Large intestine (tissue), 3 donors: ENCODE measurements at regions not wholly inside any gene's neighbourhood (a gene's known extent, or its start where the extent isn't known, plus 50 kb on each side); places are given as distances from the start of the nearest gene placed in this dataset.
"Not testable (repeated sequence)": the region's sequence is repeated elsewhere in the genome, so short reads cannot be mapped to it uniquely, and the experiment has no call there.

Experiments
- DNase-seq, 2 donors: peaks; one replicate each; pipeline versions ENCODE4 v3.0.0 to v3.0.0-alpha.2; 2013
- H3K27ac ChIP-seq: one replicate; pipeline ENCODE4 v1.5.1; 2013; ENCODE audit warnings: low read length
- H3K27me3 ChIP-seq: 2 replicates; pipeline ENCODE4 v1.6.1; 2013; ENCODE audit warnings: low read length; ENCODE audit not compliant: control insufficient read depth, insufficient read depth
- H3K36me3 ChIP-seq: 2 replicates; pipeline ENCODE4 v1.6.1; 2013; ENCODE audit warnings: low read length; ENCODE audit not compliant: control insufficient read depth, insufficient read depth
- H3K4me1 ChIP-seq: one replicate; pipeline ENCODE4 v1.6.1; 2013; ENCODE audit warnings: low read length; ENCODE audit not compliant: control insufficient read depth, insufficient read depth
- H3K4me3 ChIP-seq: one replicate; pipeline ENCODE4 v1.5.1; 2013; ENCODE audit warnings: low read length
- H3K9me3 ChIP-seq: one replicate; pipeline ENCODE4 v1.6.1; 2013; ENCODE audit warnings: mild to moderate bottlenecking, low read depth, low read length, moderate library complexity; ENCODE audit not compliant: control insufficient read depth
- WGBS: methylation state at CpG from one replicate; pipeline ENCODE4 v1.1.5; 2013; ENCODE audit warnings: low lambda C conversion rate; ENCODE audit not compliant: insufficient coverage; 5-methylcytosine and 5-hydroxymethylcytosine counted together

DNA sequence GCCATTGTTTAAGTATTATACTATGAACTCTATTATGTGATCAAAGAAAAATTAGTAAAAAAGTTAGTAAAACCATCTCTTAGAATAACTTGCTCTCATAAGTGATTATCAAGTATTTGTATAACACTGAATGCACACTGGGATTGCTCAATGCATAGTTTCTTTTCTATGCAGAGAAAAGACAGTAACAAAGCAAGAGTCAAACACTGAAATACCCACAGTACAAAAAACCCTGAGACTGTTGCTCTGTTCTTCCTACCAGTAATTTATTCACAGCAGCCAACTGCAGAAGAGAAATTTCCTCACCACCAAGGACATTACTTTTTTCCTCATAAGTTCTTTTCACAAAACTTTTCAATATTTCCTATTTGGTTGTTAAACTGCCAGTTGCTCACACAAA, 634.4 kb downstream of the DTWD2 start:
- no peaks in the 10 kb centered on the region for H3K36me3 ChIP-seq
- no peaks in the 10 kb centered on the region for H3K9me3 ChIP-seq
- DNase-seq, result no peak
- no peak overlapping the region for H3K4me3 ChIP-seq
- H3K27me3 ChIP-seq, result no peaks in the 10 kb centered on the region
- H3K27ac ChIP-seq, result no peak overlapping the region
- H3K4me1 ChIP-seq, result no peaks in the 10 kb centered on the region

DNA sequence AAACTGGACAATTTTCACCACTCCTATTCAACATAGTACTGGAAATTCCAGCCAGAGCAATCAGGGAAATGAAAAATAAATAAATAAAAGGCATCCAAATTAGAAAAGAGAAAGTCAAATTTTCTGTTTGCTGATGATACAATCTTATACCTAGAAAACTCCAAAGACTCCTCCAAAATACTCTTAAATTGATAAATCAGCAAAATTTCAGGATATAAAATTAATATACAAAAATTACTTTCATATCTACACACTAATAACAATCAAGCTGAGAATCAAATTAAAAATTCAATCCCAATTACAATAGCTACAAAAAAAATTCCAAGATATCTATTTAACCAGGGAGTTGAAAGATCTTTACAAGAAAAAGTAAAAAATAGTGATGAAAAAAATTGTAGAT, 651.9 kb downstream of the DTWD2 start:
- no peak for DNase-seq
- no peak overlapping the region for H3K27ac ChIP-seq
- H3K27me3 ChIP-seq, result no peaks in the 10 kb centered on the region
- H3K36me3 ChIP-seq, result no peaks in the 10 kb centered on the region
- H3K4me1 ChIP-seq, result no peaks in the 10 kb centered on the region
- no peak overlapping the region for H3K4me3 ChIP-seq
- no peaks in the 10 kb centered on the region for H3K9me3 ChIP-seq

DNA sequence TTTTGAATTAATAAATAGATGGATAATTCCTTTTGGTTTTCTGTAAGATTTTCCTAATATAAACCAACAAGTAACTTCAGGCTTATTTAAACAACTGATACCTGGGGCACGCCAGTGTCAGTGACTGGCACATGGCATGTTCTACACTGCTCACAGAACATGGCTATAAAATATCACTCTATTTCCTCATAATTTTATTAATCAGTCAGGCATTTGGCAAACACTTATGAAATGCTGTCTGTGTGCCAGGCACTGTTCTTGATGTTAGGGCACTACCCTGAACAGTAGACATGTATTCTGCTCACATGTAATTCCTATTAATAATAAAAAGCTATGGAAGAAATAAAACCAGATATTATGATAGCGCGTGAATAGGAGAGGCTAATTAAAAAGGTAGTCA, 661.0 kb downstream of the DTWD2 start:
- Histone ChIP-seq H3K4me1 (no peaks in the 10 kb centered on the region), H3K27ac (no peak overlapping the region), H3K4me3 (no peak overlapping the region), H3K36me3 (no peaks in the 10 kb centered on the region), H3K9me3 (no peaks in the 10 kb centered on the region), H3K27me3 (no peaks in the 10 kb centered on the region)
- DNase-seq, result no peak
- 100% methylated on average over 2 of the region's 3 CpGs for WGBS

DNA sequence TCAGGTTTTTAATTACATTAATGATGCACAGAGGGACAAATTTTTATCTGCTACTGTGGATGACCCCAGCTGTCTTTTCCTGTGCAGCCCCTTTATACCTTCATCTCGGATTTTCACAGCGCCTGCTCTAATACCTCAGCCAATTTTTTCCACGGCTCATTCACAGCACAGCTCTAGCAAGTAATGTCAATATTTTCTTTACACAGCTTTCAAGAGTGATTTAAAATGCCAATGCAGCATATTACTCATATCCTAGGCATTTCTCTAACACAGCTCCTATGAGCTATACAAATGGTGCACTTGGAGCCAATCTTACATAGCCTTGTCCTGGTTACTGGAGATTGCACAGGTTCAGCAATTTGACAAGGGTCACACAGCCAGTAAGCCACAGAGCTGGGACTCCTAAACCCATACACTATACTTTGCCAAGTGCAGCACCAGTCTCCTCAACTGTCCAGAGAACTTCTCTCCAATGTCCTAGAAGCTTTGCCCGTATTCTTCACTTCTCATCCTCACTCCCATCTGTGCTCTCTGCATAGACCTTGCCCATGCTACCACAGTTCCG, 661.8 kb downstream of the DTWD2 start:
- no peak overlapping the region for H3K4me3 ChIP-seq
- H3K4me1 ChIP-seq, result no peaks in the 10 kb centered on the region
- no peaks in the 10 kb centered on the region for H3K9me3 ChIP-seq
- no peak overlapping the region for H3K27ac ChIP-seq
- WGBS, result 65% methylated on average over 4 of the region's 5 CpGs
- H3K36me3 ChIP-seq, result no peaks in the 10 kb centered on the region
- DNase-seq, result no peak
- H3K27me3 ChIP-seq, result no peaks in the 10 kb centered on the region

DNA sequence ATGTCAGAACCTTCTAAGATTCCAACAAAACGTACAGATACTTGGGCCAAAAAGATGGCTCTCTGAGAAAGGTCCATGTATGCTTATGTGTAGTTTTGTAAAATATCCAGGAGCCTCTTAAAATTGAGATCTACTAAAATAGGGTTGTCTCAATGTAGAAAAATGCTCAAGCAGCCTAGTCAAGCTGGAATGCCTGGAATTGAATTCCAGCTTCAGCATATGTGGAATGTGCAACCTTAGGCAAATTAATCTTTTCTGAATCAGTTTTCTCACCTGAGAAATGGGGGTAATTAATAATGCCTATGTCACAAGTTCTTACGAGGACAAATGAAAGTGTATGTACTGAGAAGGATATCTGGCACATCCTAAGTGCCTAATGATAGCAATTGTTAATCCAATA, 662.4 kb downstream of the DTWD2 start:
- Histone ChIP-seq H3K36me3 (no peaks in the 10 kb centered on the region), H3K27me3 (no peaks in the 10 kb centered on the region), H3K9me3 (no peaks in the 10 kb centered on the region), H3K4me3 (no peak overlapping the region), H3K27ac (no peak overlapping the region), H3K4me1 (no peaks in the 10 kb centered on the region)
- no peak for DNase-seq
- WGBS, result no CpG with 5 or more reads among the region's 2 CpGs

DNA sequence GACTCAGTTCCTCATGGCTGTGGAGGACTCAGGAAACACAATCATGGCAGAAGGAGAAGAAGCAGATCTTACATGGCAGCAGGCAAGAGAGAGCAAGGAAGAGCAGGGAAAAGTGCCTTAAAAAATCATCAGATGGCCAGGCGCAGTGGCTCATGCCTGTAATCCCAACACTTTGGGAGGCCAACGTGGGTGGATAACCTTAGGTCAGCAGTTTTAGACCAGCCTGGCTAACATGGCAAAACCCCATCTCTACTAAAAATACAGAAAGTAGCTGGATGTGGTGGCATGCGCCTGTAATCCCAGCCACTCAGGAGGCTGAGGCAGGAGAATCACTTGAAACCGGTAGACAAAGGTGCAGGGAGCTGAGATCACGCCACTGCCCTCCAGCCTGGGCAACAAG, 664.6 kb downstream of the DTWD2 start:
- no CpG with 5 or more reads among the region's 5 CpGs for WGBS
- H3K9me3 ChIP-seq, H3K4me3 ChIP-seq, H3K27ac ChIP-seq, H3K27me3 ChIP-seq, H3K36me3 ChIP-seq, H3K4me1 ChIP-seq, DNase-seq: not testable (repeated sequence)

DNA sequence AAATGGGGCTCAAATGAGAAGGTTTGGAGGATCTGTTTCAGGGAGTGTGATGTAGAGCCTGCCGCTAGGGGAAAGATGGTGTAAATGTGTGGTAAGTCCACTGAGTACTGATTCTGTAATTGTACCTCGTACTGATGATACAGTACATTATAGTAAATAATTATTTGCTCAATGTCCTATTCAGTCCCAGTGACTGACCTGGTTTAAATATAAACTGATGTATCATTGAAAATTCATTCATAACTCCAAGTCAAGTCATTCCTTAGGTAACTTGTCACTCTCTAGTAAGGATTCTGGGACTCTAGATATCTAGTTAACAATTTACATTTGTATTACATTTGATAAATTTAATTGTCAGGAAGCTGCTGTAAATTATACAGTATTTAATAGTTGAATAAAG, 667.3 kb downstream of the DTWD2 start:
- DNase-seq, result no peak
- Histone ChIP-seq H3K36me3 (no peaks in the 10 kb centered on the region), H3K27ac (no peak overlapping the region), H3K27me3 (no peaks in the 10 kb centered on the region), H3K9me3 (no peaks in the 10 kb centered on the region), H3K4me3 (no peak overlapping the region), H3K4me1 (no peaks in the 10 kb centered on the region)
- no CpG with 5 or more reads among the region's 2 CpGs for WGBS

DNA sequence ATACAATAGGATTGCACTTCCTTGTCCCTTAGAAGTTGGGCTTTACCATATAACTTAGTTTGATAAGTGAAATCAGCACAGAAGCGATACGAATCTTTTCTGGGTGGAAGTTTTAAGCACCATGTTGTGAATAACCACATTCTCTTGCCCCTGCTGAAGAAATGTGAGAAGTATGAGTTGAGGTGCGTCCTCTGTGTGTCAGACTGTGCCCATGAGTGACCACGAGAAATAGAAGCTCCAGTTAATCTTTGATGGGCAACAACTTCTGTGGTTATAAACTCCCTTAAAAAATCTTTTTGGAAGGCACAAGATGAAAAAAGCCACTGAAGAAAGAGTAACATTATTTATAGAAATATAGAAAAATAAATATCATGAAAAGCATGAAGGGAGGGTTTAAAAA, 668.2 kb downstream of the DTWD2 start:
- no peaks in the 10 kb centered on the region for H3K4me1 ChIP-seq
- H3K4me3 ChIP-seq, result no peak overlapping the region
- H3K27me3 ChIP-seq, result no peaks in the 10 kb centered on the region
- 92% methylated on average over 4 of the region's 4 CpGs for WGBS
- no peaks in the 10 kb centered on the region for H3K9me3 ChIP-seq
- no peak for DNase-seq
- H3K27ac ChIP-seq, result no peak overlapping the region
- no peaks in the 10 kb centered on the region for H3K36me3 ChIP-seq

DNA sequence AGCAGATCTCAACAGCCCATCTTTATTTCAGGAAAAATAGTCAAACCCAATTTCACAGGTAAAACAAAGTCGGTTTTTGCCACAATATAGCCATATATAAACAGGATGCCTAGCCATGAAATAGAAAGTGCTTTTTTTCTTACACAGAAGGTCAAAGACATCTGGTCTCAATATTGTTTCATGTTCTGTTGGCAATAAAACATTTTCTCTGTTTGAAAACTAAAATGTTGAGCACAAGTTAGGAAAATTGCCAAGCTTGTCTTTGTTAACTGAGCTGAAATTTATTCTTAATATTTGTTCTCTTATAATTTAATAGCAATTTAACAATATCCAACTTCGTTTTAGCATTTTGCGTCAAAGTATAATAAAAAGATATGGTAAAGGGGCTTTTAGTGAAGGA, 673.4 kb downstream of the DTWD2 start:
- H3K4me1 ChIP-seq, result no peaks in the 10 kb centered on the region
- no peak overlapping the region for H3K27ac ChIP-seq
- H3K36me3 ChIP-seq, result no peaks in the 10 kb centered on the region
- no peaks in the 10 kb centered on the region for H3K9me3 ChIP-seq
- no peaks in the 10 kb centered on the region for H3K27me3 ChIP-seq
- DNase-seq, result no peak
- WGBS, result 88% methylated on average over 2 of the region's 3 CpGs
- H3K4me3 ChIP-seq, result no peak overlapping the region

DNA sequence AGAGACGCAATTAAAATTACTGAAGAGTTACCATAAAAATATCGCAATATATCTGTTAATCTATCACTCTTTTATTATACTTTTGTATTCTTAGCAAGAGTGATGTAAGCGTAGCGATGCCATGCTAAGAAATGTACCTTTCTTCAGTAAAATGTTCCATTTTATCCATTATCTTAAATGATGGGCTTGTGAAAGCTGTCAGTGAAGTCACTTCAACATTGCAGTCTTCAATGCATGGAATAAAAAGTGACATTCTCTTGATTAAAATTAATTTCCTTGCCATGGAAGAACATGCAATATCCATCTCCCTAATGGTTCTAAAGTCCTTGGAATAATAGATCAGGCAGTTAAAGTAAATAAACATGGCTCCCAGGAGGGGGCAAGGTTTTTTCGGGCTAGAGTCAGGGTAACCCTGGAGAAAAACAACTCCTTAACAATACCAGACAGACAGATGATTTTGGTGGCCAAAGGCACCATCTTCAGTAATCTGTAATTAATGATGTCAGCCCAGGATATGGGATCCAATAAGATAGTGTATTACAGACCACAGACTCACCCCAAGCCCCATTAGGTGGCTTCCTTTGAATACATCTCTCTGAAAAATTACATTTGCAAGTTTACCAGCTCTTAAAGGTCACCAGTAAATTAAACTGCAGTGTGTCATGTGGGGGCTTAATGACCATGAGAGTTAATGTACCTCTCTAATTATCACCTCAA, 677.1 kb downstream of the DTWD2 start:
- WGBS, result 100% methylated on average over 2 of the region's 5 CpGs
- H3K4me3 ChIP-seq, result no peak overlapping the region
- no peak for DNase-seq
- H3K4me1 ChIP-seq, result no peaks in the 10 kb centered on the region
- no peaks in the 10 kb centered on the region for H3K9me3 ChIP-seq
- no peak overlapping the region for H3K27ac ChIP-seq
- no peaks in the 10 kb centered on the region for H3K27me3 ChIP-seq
- H3K36me3 ChIP-seq, result no peaks in the 10 kb centered on the region

DNA sequence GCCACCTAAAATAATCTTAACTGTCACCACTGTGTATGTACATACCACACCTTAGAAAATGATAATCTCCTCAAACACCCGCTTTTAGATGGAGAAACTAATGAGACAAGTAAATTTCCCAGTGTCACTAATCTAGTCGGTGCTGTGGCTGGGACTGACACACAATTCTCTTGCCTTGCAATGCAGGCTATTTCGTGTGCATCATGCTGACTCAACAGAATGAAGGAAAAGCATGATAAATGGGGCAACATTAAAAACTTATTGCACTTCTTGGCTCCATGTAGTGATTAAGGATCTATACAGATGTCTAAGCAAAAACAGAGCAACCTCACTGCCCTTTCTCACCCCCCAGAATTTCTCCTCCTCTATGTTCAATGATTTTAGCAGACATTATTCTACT, 677.9 kb downstream of the DTWD2 start:
- 60% methylated on average over 1 of the region's 3 CpGs for WGBS
- Histone ChIP-seq H3K36me3 (no peaks in the 10 kb centered on the region), H3K27me3 (no peaks in the 10 kb centered on the region), H3K27ac (no peak overlapping the region), H3K9me3 (no peaks in the 10 kb centered on the region), H3K4me3 (no peak overlapping the region), H3K4me1 (no peaks in the 10 kb centered on the region)
- no peak for DNase-seq
